ENCODE measurements at regions not wholly inside any gene's neighbourhood (a gene's known extent, or its start where the extent isn't known, plus 50 kb on each side); places are given as distances from the start of the nearest gene placed in this dataset.

GRCh38 chr1:55690366-55690765, 475.2 kb upstream of the USP24 start:
- intact Hi-C loops (cut with micrococcal nuclease; ENCODE audit: unreplicated experiment) (no loop called here), in situ Hi-C loops (cut with HindIII; ENCODE audit: extremely low pct_ligation_motif_present, low pct_unique_long_range_greater_than_20kb) (no loop called here)
- Histone ChIP-seq H3K27me3 (ENCODE audit: control insufficient read depth in 1 of 2, insufficient read depth in 2 of 2, low read length in 2 of 2) (peaks cover 0 to 2% of the 10 kb centered on the region in 2 experiments; a peak in 1 of 5 replicates), H3K9me3 (ENCODE audit: low read length) (no peaks in the 10 kb centered on the region), H3K36me3 (replicated peaks in 1 of 2; ENCODE audit: control insufficient read depth in 1 of 2, insufficient read depth in 2 of 2, low read length in 2 of 2) (no peaks in the 10 kb centered on the region), H3K4me1 (ENCODE audit: insufficient read depth, low read length) (no peaks in the 10 kb centered on the region), H4K20me1 (ENCODE audit: insufficient read depth, low read length) (no peaks in the 10 kb centered on the region), H3K4me3 (replicated peaks in 1 of 3; ENCODE audit: insufficient read depth in 1 of 3, low read depth in 2 of 3, low read length in 3 of 3) (no peak overlapping the region), H3K79me2 (ENCODE audit: insufficient read depth, low read length) (no peaks in the 10 kb centered on the region), H3K4me2 (ENCODE audit: low read depth, low read length) (no peak overlapping the region), H3K27ac (ENCODE audit: extremely low read length, insufficient read depth, low read length) (no peak overlapping the region), H3K9ac (ENCODE audit: insufficient read depth, low read depth, low read length) (no peak overlapping the region), H2AFZ (ENCODE audit: low read length) (no peak overlapping the region)
- WGBS (ENCODE audit: low lambda C conversion rate), result 0% methylated on average over 3 of the region's 4 CpGs
- BruUV-seq (replicated peaks), result no TSS peak
- FAIRE-seq (no peak), ATAC-seq (no peak), DNase-seq (ENCODE audit: low spot score) (no peak)
- ChIA-PET POLR2A (no interaction called here), CTCF (ENCODE audit: low intra/inter-chr PET ratio, low total read pairs) (no interaction called here)
- TF ChIP-seq SIN3A (IDR thresholded peaks at IDR 0.05; ENCODE audit: borderline replicate concordance, low read depth, low read length) (no peak), ZHX2 (IDR thresholded peaks at IDR 0.05; ENCODE audit: low read depth) (no peak), ZHX2 (CRISPR knock-in tag; IDR thresholded peaks at IDR 0.05; ENCODE audit: borderline replicate concordance) (no peak), HNRNPK (IDR thresholded peaks at IDR 0.05; ENCODE audit: low read depth, low read length, poor library complexity, severe bottlenecking) (no peak), ZNF44 (CRISPR knock-in tag; IDR thresholded peaks at IDR 0.05) (no peak), ARID3A (IDR thresholded peaks at IDR 0.05; ENCODE audit: low read depth, low read length) (no peak), NR3C1 (CRISPR knock-in tag; IDR thresholded peaks at IDR 0.05) (no peak), ZBTB26 (CRISPR knock-in tag; IDR thresholded peaks at IDR 0.05; ENCODE audit: borderline replicate concordance) (no peak), CBFB (CRISPR knock-in tag; IDR thresholded peaks at IDR 0.05) (no peak), ZNF576 (CRISPR knock-in tag; IDR thresholded peaks at IDR 0.05) (no peak), ZNF652 (CRISPR knock-in tag; IDR thresholded peaks at IDR 0.05; ENCODE audit: borderline replicate concordance, low read depth) (no peak), ZSCAN29 (CRISPR knock-in tag; conservative IDR thresholded peaks at IDR 0.05) (no peak), KAT2B (IDR thresholded peaks at IDR 0.05; ENCODE audit: borderline replicate concordance, low read depth, low read length) (no peak), ZNF275 (CRISPR knock-in tag; IDR thresholded peaks at IDR 0.05; ENCODE audit: borderline replicate concordance) (no peak), ZSCAN9 (CRISPR knock-in tag; IDR thresholded peaks at IDR 0.05; ENCODE audit: borderline replicate concordance) (no peak), EHMT2 (IDR thresholded peaks at IDR 0.05; ENCODE audit: borderline replicate concordance, low read depth, low read length) (no peak)
